Aorta (tissue), 5 donors: ENCODE measurements at regions not wholly inside any gene's neighbourhood (a gene's known extent, or its start where the extent isn't known, plus 50 kb on each side); places are given as distances from the start of the nearest gene placed in this dataset.

Experiments used
- ATAC-seq: fragments of 200-7000 bp; cut with Tn5 transposase; one replicate; pipeline ENCODE4 v1.9.1; 2022; ENCODE audit warnings: moderate library complexity; ENCODE audit not compliant: low FRiP score
- DNase-seq, 2 donors: peaks; one replicate each; pipeline ENCODE4 v3.0.0-alpha.2; 2020
- H3K27ac ChIP-seq, 2 donors: one replicate each; pipeline ENCODE4 v1.5.1; 2013; ENCODE audit warnings: low read length in 2 of 2, mild to moderate bottlenecking in 2 of 2, moderate library complexity in 2 of 2, control low read depth in 1 of 2, inconsistent platforms in 1 of 2, low read depth in 1 of 2
- H3K27me3 ChIP-seq, 2 donors: one replicate each; pipeline ENCODE4 v1.6.1; 2013; ENCODE audit warnings: control low read depth in 1 of 2, low read length in 1 of 2, mild to moderate bottlenecking in 1 of 2, moderate library complexity in 1 of 2; ENCODE audit not compliant: insufficient read depth in 2 of 2, control insufficient read depth in 1 of 2
- H3K36me3 ChIP-seq, 2 donors: one replicate each; pipeline ENCODE4 v1.6.1; 2013; ENCODE audit warnings: control low read depth in 1 of 2, low read length in 1 of 2, mild to moderate bottlenecking in 1 of 2; ENCODE audit not compliant: insufficient read depth in 2 of 2, control insufficient read depth in 1 of 2
- H3K4me1 ChIP-seq, 2 donors: one replicate each; pipeline ENCODE4 v1.6.1; 2013; ENCODE audit warnings: low read length in 2 of 2, control low read depth in 1 of 2, mild to moderate bottlenecking in 1 of 2, moderate library complexity in 1 of 2; ENCODE audit not compliant: insufficient read depth in 2 of 2, control insufficient read depth in 1 of 2
- H3K4me3 ChIP-seq, 2 donors: one replicate each; pipeline ENCODE4 v1.5.1; 2013; ENCODE audit warnings: low read length in 2 of 2, control low read depth in 1 of 2, mild to moderate bottlenecking in 1 of 2
- H3K9me3 ChIP-seq: one replicate; pipeline ENCODE4 v1.6.1; 2013; ENCODE audit warnings: mild to moderate bottlenecking, low read length; ENCODE audit not compliant: control insufficient read depth
- WGBS, 2 donors: extraction: QIAGEN DNeasy Blood & Tissue Kit; methylation state at CpG; one replicate each; pipeline ENCODE4 v1.1.7; 2013; 5-methylcytosine and 5-hydroxymethylcytosine counted together
- intact Hi-C, 2 donors: fragments of 100-400 bp; cut with DNase I; formaldehyde crosslinking; loops; one replicate each; pipeline versions ENCODE4 v1.14.2 to v1.15.0; 2022
- donor health status: healthy with polysubstance abuse.
- donor health status: Bipolar disorder and iron deficiency.
- donor health status: DM: no; HTN: no; CAD: no.
- donor health status: DM: no; HTN: no; CAD: no.
- donor health status: DM: yes; HTN: yes; CAD: no.

DNA sequence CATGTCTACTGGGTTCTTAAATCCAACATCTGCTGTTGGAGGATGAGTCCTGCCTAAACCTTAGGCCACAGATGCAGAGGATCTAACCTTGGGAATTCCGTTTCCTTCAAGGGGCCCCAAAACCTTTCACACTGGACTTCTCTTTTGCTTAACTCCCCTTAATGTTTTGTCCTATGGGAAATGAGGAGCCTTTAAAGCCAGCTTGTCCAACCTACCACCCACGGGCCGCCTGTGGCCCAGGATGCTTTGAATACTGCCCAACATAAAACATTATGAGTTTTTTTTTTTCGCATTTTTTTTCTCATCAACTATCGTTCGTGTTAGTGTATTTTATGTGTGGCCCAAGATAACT lies 157.2 kb upstream of the SLC1A4 start:
- ATAC-seq, result no peak
- intact Hi-C loops, result no loop called here
- H3K4me3 ChIP-seq, result no peak overlapping the region

DNA sequence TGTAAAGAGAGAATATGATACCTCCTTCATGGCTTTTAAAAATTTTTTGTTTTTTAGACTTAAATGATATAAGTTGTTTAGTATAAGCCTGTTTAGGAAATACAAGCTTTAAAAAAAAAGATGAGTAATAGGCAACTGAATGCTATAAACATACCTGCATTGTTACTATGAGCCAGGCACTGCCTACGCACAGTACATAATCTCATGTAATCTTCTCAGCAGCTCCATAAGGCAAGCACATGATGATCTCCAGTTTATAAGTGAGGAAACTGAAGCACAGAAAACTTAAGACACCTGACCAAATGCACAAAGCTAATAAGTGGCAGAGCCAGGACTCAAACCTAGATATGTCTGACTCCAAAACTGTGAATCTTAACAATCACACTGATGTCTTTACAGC lies 156.3 kb upstream of the SLC1A4 start:
- no peaks in the 10 kb centered on the region for H3K36me3 ChIP-seq
- intact Hi-C loops, result no loop called here
- no peak overlapping the region for H3K4me3 ChIP-seq
- no peak overlapping the region for H3K27ac ChIP-seq
- no peaks in the 10 kb centered on the region for H3K9me3 ChIP-seq
- no peak for DNase-seq
- no peaks in the 10 kb centered on the region for H3K4me1 ChIP-seq
- 99 to 100% methylated on average over 1 of the region's 1 CpG for WGBS, 2 donors
- H3K27me3 ChIP-seq, result no peaks in the 10 kb centered on the region
- no peak for ATAC-seq

More for the DNA sequence above, 157.2 kb upstream of the SLC1A4 start:
- Histone ChIP-seq H3K27ac (no peak overlapping the region), H3K4me1 (no peaks in the 10 kb centered on the region), H3K36me3 (no peaks in the 10 kb centered on the region), H3K9me3 (no peaks in the 10 kb centered on the region), H3K27me3 (no peaks in the 10 kb centered on the region)
- WGBS, 2 donors, result 78 to 84% methylated on average over 6 of the region's 6 CpGs
- no peak for DNase-seq

GRCh38 chr2:64836566-64836965 lies 152.6 kb upstream of the SLC1A4 start:
- H3K4me3 ChIP-seq, result no peak overlapping the region

GRCh38 chr2:64837116-64837731 lies 152.0 kb upstream of the SLC1A4 start:
- no peaks in the 10 kb centered on the region for H3K36me3 ChIP-seq
- H3K4me1 ChIP-seq, result peaks cover 0 to 7% of the 10 kb centered on the region in 2 donors
- 90 to 92% methylated on average over 10 of the region's 10 CpGs for WGBS, 2 donors
- no peaks in the 10 kb centered on the region for H3K9me3 ChIP-seq
- DNase-seq, result no peak
- ATAC-seq, result no peak
- no peak overlapping the region for H3K4me3 ChIP-seq
- no peak overlapping the region for H3K27ac ChIP-seq
- intact Hi-C loops, result no loop called here
- H3K27me3 ChIP-seq, result no peaks in the 10 kb centered on the region

More at GRCh38 chr2:64836566-64836965, 152.6 kb upstream of the SLC1A4 start:
- Histone ChIP-seq H3K27me3 (no peaks in the 10 kb centered on the region), H3K27ac (no peak overlapping the region), H3K36me3 (no peaks in the 10 kb centered on the region), H3K9me3 (no peaks in the 10 kb centered on the region), H3K4me1 (peaks cover 0 to 7% of the 10 kb centered on the region in 2 donors)
- WGBS, 2 donors, result 64 to 75% methylated on average over 5 of the region's 5 CpGs
- ATAC-seq, result no peak
- intact Hi-C loops, result no loop called here
- no peak for DNase-seq

DNA sequence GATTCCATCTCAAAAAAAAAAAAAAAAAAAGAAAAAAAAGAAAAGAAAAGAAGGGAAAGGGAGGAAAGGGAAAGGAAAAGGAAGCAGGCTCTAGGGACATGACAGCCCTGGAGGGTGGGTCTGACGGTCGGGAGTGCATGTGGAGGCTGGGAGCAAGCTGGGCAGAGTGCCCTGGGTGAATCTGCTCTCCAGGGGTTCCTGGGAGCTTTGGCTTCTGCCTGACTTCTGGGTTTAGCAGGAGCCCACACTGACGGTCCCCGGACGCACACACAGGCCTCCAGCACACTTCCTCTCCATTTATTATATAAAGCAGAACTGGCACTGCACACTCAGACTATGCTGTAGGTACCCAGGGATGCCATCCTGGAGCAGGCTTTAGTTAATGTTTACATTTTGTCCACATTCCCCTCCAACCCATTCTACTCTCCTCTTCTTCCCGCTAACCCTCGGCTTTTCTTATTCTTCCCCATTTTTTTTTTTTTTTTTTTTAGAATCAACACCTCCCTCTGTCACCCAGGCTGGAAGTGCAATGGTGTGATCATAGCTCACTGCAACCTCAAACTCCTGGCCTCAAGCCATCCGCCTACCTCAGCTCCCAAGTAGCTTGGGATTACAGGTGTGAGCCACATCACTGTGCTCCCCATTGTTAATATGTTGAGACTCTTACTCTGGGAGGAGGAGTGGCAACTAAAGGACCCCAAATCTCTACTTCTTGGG lies 151.1 kb upstream of the SLC1A4 start:
- H3K27me3 ChIP-seq, result no peaks in the 10 kb centered on the region
- ATAC-seq (no peak), DNase-seq (peak in 1 of 2 donors; percentile 72)
- no peaks in the 10 kb centered on the region for H3K9me3 ChIP-seq
- H3K36me3 ChIP-seq, result no peaks in the 10 kb centered on the region
- no peak overlapping the region for H3K27ac ChIP-seq
- peaks cover 0 to 7% of the 10 kb centered on the region in 2 donors for H3K4me1 ChIP-seq
- WGBS, 2 donors, result 87 to 90% methylated on average over 8 of the region's 8 CpGs
- no peak overlapping the region for H3K4me3 ChIP-seq
- intact Hi-C loops, result no loop called here

GRCh38 chr2:64838817-64839216 lies 150.4 kb upstream of the SLC1A4 start:
- Histone ChIP-seq H3K4me3 (no peak overlapping the region), H3K9me3 (no peaks in the 10 kb centered on the region), H3K4me1 (peaks cover 0 to 7% of the 10 kb centered on the region in 2 donors), H3K27me3 (no peaks in the 10 kb centered on the region), H3K36me3 (no peaks in the 10 kb centered on the region), H3K27ac (no peak overlapping the region)
- intact Hi-C loops, result no loop called here
- 40 to 41% methylated on average over 8 of the region's 8 CpGs for WGBS, 2 donors
- ATAC-seq (no peak), DNase-seq (peak; percentile 79 to 85)

DNA sequence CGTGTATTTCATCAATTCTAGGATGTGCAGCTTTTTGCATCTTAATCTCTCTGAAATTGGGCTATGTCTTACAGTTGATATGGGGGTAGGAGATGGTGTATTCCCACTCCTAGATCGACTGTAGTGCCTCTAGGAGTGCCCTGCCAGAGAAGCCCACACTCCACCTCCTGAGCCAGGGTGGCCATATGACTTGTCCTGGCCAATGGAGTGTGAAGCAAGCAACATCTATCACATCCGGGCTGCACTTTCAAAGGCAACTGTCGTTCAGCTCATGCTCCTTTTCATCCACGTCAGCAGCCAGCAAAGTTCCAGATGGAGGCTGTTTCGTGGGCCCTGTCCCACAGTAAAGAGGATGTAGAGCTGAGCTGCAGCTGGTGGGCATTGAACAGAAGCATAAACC lies 149.4 kb upstream of the SLC1A4 start:
- intact Hi-C loops, result no loop called here
- H3K36me3 ChIP-seq, result no peaks in the 10 kb centered on the region
- no peaks in the 10 kb centered on the region for H3K27me3 ChIP-seq
- H3K9me3 ChIP-seq, result no peaks in the 10 kb centered on the region
- 74 to 75% methylated on average over 6 of the region's 6 CpGs for WGBS, 2 donors
- H3K4me3 ChIP-seq, result no peak overlapping the region
- DNase-seq (peak in 1 of 2 donors; percentile 68), ATAC-seq (no peak)
- H3K27ac ChIP-seq, result no peak overlapping the region
- H3K4me1 ChIP-seq, result peaks cover 0 to 7% of the 10 kb centered on the region in 2 donors

DNA sequence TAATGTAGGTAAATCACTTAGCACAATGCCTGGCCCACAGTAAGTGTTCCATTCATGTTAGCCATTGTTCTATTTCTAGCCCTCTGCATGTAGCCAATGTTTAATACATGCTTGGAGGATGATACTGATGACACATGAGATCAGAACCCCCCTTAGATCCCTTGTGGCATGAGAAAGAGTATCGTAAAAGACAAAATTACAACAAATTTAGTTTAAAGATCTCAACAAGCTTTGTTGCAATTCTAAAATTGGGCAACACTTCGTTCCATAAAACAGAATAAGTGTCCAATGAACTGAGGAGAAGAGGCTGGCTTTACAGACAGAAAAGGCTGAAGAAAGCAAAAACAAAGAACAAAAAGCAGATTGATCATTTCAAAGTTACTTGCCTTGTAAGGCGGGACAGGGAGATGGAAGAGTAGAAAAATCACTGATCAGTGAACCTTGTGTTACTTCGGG lies 148.7 kb upstream of the SLC1A4 start:
- no peak for ATAC-seq
- 64 to 68% methylated on average over 4 of the region's 4 CpGs for WGBS, 2 donors
- H3K27ac ChIP-seq, result no peak overlapping the region

DNA sequence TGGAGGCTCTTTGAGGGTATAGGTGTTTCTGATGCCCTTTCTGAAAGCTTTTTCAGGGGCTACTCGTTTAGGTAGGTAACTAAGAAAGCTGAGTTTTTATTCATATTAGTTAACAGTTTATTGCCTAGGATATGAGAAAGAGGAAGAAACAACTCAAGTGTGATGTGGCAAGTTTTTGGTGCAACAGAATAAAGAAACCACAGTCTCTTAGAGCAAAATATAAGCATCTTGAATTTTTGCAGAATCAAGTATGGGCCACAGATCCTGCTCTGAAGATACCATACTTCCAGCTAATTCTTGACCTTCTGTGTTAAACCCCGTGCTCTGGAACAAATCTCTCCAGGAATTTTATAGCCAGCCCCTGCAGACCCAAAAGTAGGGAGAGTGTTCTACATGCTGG lies 147.7 kb upstream of the SLC1A4 start:
- H3K4me3 ChIP-seq, result no peak overlapping the region
- no peaks in the 10 kb centered on the region for H3K27me3 ChIP-seq
- intact Hi-C loops, result no loop called here
- ATAC-seq (no peak), DNase-seq (no peak)
- H3K36me3 ChIP-seq, result no peaks in the 10 kb centered on the region
- WGBS, 2 donors, result 80 to 83% methylated on average over 2 of the region's 2 CpGs
- no peaks in the 10 kb centered on the region for H3K9me3 ChIP-seq
- peaks cover 0 to 7% of the 10 kb centered on the region in 2 donors for H3K4me1 ChIP-seq
- no peak overlapping the region for H3K27ac ChIP-seq

More for the DNA sequence above, 148.7 kb upstream of the SLC1A4 start:
- no peaks in the 10 kb centered on the region for H3K36me3 ChIP-seq
- peaks cover 0 to 7% of the 10 kb centered on the region in 2 donors for H3K4me1 ChIP-seq
- no peaks in the 10 kb centered on the region for H3K9me3 ChIP-seq
- no peaks in the 10 kb centered on the region for H3K27me3 ChIP-seq
- H3K4me3 ChIP-seq, result no peak overlapping the region
- intact Hi-C loops, result no loop called here
- no peak for DNase-seq
